KOPT-K1 (cell line): ENCODE measurements at regions not wholly inside any gene's neighbourhood (a gene's known extent, or its start where the extent isn't known, plus 50 kb on each side); places are given as distances from the start of the nearest gene placed in this dataset.
"Not testable (repeated sequence)": the region's sequence is repeated elsewhere in the genome, so short reads cannot be mapped to it uniquely, and the experiment has no call there.

Experiments
- H3K27ac ChIP-seq: fragments of 200-600 bp; sonication (generic); 2 replicates; pipeline ENCODE4 v1.5.1; 2016; ENCODE audit warnings: antibody characterized with exemption, mild to moderate bottlenecking, low read depth, low read length; ENCODE audit not compliant: poor library complexity, severe bottlenecking
- H3K36me3 ChIP-seq: fragments of 200-600 bp; sonication (generic); 2 replicates; pipeline ENCODE4 v1.5.1; 2017; ENCODE audit warnings: antibody characterized with exemption, mild to moderate bottlenecking, low read length, moderate library complexity; ENCODE audit not compliant: insufficient read depth
- H3K9me3 ChIP-seq: fragments of 200-600 bp; sonication (generic); 2 replicates; pipeline ENCODE4 v1.5.1; 2017; ENCODE audit warnings: antibody characterized with exemption, low read length, mild to moderate bottlenecking; ENCODE audit not compliant: insufficient read depth, poor library complexity, severe bottlenecking

DNA sequence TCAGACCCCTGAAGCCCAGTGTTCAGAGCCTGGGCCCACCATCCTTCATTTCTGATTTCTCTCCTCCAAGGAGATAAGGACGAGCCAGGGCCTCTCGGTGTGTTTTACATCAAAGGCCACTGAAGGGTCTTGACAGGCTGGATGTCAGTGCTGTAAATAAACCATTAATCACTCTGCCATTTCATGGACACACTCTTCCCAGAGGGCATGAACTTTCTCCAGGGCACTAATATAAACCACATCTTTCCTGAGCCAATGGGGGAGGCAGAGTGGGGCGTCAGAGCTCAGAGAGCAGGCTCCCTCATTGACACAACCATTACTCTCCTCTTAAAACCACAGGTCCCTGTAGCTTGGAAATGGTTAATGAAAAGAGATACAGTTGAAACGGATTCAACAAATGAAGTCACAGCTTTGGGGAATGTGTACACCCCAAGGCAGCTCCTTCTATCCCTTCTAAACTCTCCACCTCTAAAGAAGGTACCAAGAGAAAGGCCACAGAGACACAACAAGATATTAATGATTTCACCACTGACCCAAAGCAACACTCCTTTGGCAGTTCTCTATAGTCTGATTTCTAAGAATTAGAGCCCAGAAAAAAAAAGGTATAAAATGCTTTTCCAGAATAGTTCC is 200.6 kb downstream of the CHIC2 start:
- Histone ChIP-seq H3K27ac (no peak overlapping the region), H3K36me3 (no peaks in the 10 kb centered on the region), H3K9me3 (no peaks in the 10 kb centered on the region)

DNA sequence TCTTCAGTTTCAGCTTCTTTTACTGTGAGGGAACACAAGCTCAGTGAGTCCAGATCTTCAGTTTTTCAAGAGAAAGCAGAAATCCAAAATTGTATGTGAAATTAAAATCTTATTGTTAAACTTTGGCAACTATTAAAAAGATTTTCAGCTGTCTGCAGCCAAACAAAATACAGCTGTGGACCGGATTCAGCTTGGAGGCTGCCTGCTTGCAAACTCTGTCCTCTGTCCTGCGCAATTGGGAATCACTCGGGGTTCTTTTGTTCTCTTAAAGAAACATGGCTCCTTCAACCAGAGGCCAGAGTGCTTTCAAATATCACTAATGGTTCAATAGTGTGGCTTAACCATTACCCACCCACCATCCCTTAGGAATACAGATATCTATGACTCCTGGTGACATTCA is 201.2 kb downstream of the CHIC2 start:
- Histone ChIP-seq H3K27ac (no peak overlapping the region), H3K9me3 (no peaks in the 10 kb centered on the region), H3K36me3 (no peaks in the 10 kb centered on the region)

DNA sequence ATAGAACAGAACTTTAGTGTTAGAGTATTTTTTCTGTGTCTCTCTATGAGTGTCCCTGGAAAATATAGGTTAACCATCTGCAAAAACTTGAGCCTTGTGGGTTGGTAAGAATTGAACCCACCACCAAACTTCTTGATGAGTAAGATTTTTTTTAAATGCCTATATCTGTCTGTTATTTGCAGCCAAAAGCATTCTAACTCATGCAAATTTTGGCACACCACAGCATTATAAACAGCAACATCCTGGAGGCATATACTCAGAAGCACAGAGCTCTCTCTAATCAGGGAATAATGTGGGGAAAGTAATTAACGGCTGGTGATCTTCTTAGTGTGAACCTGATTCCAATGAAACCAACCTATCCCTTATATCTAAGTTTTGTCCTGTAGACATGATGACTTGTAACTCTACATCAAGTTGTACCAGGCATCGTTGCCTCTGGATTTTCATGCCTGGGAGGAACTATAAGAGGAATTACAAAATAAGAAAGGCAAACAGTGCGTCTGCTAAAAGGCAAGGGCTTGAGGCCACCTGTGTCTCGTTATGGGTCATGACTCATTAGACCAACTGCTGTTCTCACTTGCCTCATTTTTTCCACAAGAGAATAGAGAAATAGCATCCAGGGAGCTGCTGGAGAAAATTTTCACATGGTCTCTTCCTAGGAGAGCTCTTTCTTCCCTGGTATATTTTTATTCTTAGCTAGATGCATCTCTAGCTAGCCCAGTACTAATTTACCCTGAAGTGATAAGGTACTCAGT is 202.4 kb downstream of the CHIC2 start:
- H3K27ac ChIP-seq = no peak overlapping the region
- no peaks in the 10 kb centered on the region for H3K9me3 ChIP-seq
- no peaks in the 10 kb centered on the region for H3K36me3 ChIP-seq

DNA sequence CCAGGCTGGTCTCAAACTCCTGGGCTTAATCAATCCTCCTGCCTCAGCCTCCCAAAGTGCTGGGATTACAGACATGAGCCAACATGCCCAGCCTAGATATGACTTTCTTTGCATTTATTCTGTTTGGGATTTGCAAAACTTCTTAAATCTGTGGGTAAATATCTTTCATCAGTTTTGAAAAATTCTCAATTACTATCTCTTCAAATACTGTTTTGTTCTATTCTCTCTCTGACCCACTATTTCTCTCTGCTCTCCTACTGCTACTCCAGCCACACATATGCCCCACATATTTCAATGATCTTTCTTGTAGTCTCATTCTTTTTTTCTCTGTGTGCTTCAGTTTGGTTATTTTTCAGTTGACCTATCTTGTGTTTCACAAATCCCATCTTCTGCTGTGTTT is 205.1 kb downstream of the CHIC2 start:
- Histone ChIP-seq H3K27ac (no peak overlapping the region), H3K9me3 (no peaks in the 10 kb centered on the region), H3K36me3 (no peaks in the 10 kb centered on the region)

DNA sequence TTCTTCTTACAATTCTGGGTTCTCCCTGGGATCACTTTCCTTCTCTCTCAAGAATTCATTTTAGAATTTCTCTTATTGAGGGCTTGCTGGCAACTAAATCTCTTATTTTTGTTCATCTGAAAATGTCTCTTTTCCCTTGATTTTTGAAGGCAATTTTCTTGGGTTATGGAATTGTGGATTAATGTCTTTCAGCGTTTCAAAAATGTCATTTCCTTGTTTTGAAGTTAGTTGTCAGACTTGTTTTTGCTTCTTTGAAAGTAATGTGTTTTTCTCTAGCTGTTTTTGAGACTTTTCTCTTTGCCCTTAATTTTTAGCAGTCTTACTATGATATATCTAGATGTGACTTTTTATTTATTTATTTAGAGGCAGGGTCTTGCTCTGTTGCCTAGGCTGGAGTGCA is 205.7 kb downstream of the CHIC2 start:
- H3K36me3 ChIP-seq = no peaks in the 10 kb centered on the region
- H3K27ac ChIP-seq = no peak overlapping the region
- H3K9me3 ChIP-seq = no peaks in the 10 kb centered on the region

DNA sequence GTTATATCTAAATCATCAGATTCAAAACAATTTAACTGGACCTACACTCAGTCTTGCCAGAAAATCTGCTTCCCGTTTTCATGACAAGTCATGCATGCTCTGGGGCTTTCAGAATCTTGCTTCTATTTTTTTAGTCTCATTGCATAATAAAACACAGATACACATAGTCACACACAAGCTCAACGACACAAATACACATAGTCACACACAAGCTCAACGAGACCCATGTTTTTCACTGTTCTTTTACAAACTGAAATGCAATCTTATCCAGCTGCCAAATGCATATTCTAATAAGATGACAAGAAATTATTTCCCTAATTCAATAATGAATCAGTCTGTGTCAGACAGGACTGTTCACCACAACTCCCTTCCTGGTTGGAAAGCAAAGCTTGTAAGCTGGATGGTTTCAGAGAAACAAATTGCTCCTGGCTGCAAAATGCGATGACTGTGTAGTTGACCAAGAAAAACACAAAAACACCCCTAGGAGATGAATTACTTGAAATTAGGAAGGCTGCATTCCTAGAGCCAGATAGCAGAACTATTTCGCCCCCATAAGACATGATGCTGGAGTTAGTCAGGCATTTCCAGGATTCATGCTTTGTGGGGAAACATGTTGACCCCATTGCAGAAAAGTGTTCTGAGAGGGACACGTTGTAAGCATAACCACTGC is 208.7 kb downstream of the CHIC2 start:
- no peak overlapping the region for H3K27ac ChIP-seq
- H3K9me3 ChIP-seq = no peaks in the 10 kb centered on the region
- no peaks in the 10 kb centered on the region for H3K36me3 ChIP-seq

DNA sequence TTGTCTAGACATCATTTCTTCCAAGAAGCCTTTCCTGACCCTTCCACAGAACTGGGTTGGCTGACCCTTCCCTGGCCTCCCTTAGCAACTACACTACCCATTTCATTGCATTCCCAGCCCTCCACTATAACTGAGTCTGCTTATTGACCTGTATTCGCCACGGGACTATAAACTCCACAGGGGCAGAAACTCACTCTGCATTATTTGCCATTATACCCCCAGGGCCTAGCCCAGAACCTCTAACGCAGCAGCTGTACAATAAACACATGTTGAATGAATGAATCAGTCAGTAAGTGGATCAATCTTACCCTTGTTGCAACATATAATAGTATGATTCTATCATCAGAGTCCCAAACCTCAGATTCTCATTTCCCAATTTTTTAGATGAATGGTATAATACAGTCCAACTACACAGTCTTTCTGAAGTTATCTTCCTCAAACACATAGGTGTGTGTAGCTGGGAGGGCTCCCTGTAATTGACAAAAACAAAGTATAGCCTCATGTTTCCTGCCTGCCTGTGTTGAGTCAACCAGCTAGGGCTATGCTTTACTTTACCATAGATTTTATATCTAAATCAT is 209.3 kb downstream of the CHIC2 start:
- H3K36me3 ChIP-seq = no peaks in the 10 kb centered on the region
- H3K9me3 ChIP-seq = no peaks in the 10 kb centered on the region
- no peak overlapping the region for H3K27ac ChIP-seq

DNA sequence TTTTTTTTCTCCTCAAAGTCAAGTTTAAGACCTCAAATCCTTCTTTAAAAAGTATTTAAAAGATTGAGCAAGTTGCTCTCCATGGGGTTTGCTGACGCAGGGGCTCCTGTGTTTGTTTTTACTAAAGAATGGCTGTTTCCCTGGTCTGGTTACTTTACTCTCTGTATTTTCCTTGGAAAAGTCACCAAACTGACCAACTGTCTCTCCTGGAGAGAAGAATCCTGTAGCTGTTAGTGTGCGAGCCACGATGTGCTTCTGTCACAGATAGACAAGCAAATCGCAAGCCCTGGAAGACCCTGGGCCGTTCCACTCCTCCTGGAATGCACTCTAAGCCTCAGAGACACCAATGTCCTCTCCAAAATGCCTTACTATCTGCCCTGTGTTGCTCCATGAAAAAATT is 212.1 kb downstream of the CHIC2 start:
- no peaks in the 10 kb centered on the region for H3K9me3 ChIP-seq
- H3K27ac ChIP-seq = no peak overlapping the region
- no peaks in the 10 kb centered on the region for H3K36me3 ChIP-seq

DNA sequence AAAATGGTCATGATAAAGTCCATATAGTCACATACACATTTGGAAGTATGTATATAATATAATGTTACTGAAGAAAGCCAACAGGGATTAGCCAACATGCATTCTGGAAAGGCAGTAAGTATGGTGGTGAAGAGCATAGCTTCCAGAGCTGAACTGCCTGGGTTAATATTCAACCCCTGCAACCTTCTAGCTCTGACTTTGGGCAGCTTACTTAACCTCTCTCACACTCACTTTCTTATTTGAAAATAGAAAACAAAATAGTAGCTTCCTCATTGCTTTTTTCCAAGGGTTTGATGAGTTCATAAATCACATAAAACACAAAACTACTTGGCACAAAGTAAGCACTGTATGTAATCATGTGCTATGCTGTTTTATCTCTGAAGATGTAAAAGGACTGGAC is 216.4 kb downstream of the CHIC2 start:
- no peak overlapping the region for H3K27ac ChIP-seq
- no peaks in the 10 kb centered on the region for H3K36me3 ChIP-seq
- no peaks in the 10 kb centered on the region for H3K9me3 ChIP-seq

DNA sequence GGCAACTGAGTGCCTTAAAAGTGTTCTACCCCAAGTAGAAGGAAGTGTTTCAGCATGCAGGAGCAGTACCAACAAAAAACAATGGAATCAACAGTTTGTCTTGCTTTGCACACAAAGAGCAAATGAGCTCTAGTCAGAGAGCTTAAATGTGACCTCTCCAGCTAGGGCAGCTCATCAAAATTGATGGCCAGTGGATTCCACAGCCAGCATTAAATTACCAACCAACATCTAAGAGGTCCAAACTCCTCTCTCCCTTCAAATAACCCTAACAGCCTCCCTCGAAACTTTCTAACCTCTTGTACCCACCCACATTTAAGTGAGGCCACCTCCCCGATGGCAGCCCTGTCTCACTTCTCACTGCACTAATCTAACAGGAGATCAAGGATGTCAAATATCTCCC is 219.9 kb downstream of the CHIC2 start:
- no peaks in the 10 kb centered on the region for H3K9me3 ChIP-seq
- H3K27ac ChIP-seq = no peak overlapping the region
- no peaks in the 10 kb centered on the region for H3K36me3 ChIP-seq

DNA sequence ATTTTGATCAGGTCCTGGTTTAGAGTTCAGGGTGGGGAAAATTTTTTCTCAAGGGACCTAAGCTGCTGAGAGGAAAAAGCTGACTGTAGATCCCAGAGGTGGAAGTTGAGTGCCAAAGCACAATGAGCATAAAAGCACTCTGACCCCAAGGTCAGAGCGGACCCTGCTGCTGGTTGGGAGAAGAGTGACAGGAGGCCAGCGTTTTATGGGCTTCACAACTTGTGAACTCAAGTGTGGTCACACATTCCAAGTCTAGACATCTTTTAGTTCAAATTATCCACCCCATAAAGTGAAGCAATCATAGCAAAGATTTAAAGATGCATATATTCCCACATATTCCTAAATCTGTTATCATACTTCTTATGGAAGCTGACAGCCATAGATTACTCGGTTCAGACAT is 220.3 kb downstream of the CHIC2 start:
- Histone ChIP-seq H3K36me3 (no peaks in the 10 kb centered on the region), H3K9me3 (no peaks in the 10 kb centered on the region), H3K27ac (no peak overlapping the region)

DNA sequence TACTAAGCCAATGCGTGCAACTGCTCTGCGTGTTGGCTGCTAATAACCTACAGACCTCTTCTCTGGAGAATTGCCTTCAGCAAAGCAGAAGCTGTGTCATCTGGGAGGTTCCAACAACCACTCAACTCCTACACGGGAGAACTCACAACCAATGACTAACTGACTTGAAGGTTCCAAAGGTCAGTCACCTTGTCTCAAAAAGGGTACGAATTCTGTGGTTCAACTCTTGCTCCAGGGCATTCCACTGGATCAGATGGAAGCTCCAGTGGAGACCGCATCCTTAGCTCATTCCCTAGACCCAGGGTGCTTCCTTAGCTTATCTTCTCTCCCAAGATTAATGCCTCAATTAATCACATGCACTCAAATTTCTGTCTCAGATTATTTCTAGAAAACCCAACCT is 222.7 kb downstream of the CHIC2 start:
- Histone ChIP-seq H3K36me3 (no peaks in the 10 kb centered on the region), H3K27ac (no peak overlapping the region), H3K9me3 (no peaks in the 10 kb centered on the region)

DNA sequence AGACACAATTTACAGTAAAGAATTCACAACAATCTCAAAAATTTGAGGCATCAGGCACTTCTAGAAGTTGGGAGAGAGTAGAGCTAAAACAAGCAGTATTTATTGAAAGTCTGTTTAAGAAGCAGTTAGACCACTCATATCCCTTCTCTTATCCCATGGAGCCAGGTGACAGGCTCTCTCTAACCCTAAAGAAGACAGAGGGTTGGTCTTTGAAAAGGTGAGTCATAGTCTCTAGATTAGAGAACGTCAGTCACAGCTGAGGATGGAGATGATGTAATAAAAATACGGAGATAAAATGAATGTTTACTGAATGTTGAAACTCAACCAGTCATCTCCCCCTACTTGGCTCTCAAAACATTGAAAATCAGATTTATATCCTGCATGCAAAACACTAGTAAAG is 223.8 kb downstream of the CHIC2 start:
- Histone ChIP-seq H3K36me3 (no peaks in the 10 kb centered on the region), H3K9me3 (no peaks in the 10 kb centered on the region), H3K27ac (no peak overlapping the region)

DNA sequence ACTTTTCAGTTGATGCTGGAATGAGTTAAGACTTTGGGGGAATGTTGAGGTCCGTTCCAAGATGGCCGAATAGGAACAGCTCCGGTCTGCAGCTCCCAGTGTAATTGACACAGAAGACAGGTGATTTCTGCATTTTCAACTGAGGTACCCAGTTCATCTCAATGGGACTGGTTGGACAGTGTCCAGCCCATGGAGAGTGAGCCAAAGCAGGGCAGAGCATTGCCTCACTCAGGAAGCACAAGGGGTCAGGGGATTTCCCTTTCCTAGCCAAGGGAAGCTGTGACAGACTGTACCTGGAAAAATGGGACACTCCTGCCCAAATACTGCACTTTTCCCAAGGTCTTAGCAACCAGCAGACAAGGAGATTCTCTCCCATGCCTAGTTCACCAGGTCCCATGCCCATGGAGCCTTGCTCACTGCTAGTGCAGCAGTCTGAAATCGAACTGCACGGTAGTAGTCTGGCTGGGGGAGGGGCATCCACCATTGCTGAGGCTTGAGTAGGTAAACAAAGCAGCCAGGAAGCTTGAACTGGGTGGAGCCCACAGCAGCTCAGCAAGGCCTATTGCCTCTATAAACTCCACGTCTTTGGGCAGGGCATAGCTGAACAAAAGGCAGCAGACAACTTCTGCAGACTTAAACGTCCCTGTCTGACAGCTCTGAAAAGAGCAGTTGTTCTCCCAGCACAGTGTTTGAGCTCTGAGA is 231.0 kb downstream of the CHIC2 start:
- not testable (repeated sequence) for H3K36me3 ChIP-seq, H3K27ac ChIP-seq
- peaks cover 26% of the 10 kb centered on the region for H3K9me3 ChIP-seq

DNA sequence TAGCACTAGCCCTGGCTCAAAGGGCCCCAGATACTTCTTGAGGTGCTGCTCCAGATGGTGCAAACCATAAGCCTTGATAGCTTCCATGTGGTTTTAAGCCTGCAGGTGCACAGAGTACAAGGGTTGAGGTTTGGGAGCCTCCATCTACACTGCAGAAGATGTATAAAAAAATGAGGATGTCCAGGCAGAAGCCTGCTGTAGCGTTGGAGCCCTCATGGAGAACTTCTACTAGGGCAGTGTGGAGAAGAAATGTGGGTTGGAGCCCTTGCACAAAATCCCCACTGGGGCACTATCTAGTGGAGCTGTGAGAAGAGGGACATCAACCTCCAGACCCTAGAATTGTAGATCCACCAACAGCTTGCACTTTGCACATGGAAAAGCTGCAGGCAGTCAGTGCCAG is 231.9 kb downstream of the CHIC2 start:
- Histone ChIP-seq H3K9me3 (peaks cover 26% of the 10 kb centered on the region), H3K36me3 (no peaks in the 10 kb centered on the region), H3K27ac (no peak overlapping the region)
